HepG2 (cell line): ENCODE measurements at regions not wholly inside any gene's neighbourhood (a gene's known extent, or its start where the extent isn't known, plus 50 kb on each side); places are given as distances from the start of the nearest gene placed in this dataset.

Source experiments
- MAFF ChIP-seq: IDR thresholded peaks from 2 replicates; pipeline ENCODE4 v1.6.1; 2011; ENCODE audit warnings: low read depth, low read length, improper control_type of control experiment
- RFX5 ChIP-seq: IDR thresholded peaks from 2 replicates; pipeline ENCODE4 v1.6.1; 2011; ENCODE audit warnings: low read depth, low read length, improper control_type of control experiment
- TAF1 ChIP-seq: sonication (generic); formaldehyde crosslinking; IDR thresholded peaks from 2 replicates; pipeline ENCODE4 v1.4.0; 2020; ENCODE audit warnings: missing genetic modification reagents
- TF ChIP-seq, protein P1 (sequence below): sonication (generic); formaldehyde crosslinking; IDR thresholded peaks from 2 replicates; pipeline ENCODE4 v1.5.0; 2020; ENCODE audit warnings: mild to moderate bottlenecking, missing genetic modification reagents, moderate library complexity

DNA sequence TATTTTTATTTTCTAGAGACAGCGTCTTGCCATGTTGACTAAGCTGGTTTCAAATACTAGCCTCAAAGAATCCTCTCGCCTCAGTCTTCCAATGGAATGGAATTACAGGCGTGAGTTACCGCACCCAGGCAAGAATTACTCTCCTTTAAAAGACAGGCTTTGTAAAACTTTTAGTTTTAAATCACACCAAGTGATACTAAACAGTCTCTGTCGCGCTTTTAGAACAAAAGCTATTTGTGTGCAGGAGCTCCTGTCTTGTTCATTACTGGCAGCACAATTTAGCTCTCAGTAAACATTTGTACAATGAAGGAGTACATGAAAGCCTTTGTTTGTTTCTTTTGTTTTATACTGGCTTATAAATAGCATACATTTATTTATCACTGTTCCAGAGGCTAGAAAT lies 1719.2 kb upstream of the PIK3C3 start:
- TF ChIP-seq MAFF = no peak
- no peak for TF ChIP-seq RFX5
- TF ChIP-seq, protein P1, sequence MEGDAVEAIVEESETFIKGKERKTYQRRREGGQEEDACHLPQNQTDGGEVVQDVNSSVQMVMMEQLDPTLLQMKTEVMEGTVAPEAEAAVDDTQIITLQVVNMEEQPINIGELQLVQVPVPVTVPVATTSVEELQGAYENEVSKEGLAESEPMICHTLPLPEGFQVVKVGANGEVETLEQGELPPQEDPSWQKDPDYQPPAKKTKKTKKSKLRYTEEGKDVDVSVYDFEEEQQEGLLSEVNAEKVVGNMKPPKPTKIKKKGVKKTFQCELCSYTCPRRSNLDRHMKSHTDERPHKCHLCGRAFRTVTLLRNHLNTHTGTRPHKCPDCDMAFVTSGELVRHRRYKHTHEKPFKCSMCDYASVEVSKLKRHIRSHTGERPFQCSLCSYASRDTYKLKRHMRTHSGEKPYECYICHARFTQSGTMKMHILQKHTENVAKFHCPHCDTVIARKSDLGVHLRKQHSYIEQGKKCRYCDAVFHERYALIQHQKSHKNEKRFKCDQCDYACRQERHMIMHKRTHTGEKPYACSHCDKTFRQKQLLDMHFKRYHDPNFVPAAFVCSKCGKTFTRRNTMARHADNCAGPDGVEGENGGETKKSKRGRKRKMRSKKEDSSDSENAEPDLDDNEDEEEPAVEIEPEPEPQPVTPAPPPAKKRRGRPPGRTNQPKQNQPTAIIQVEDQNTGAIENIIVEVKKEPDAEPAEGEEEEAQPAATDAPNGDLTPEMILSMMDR (CRISPR knock-in tag) = no peak
- TF ChIP-seq TAF1 (CRISPR knock-in tag) = no peak
